Anterior cingulate cortex (tissue), 58 donors: ENCODE measurements at regions not wholly inside any gene's neighbourhood (a gene's known extent, or its start where the extent isn't known, plus 50 kb on each side); places are given as distances from the start of the nearest gene placed in this dataset.
A peak's percentile ranks its signal among the peaks of the same experiment; 100 is the strongest.
"Not testable (repeated sequence)": the region's sequence is repeated elsewhere in the genome, so short reads cannot be mapped to it uniquely, and the experiment has no call there.

Source experiments
- DNase-seq, 58 donors: peaks; one replicate each; lab custom pipeline; 2025; lab: John Stamatoyannopoulos, UW

DNA sequence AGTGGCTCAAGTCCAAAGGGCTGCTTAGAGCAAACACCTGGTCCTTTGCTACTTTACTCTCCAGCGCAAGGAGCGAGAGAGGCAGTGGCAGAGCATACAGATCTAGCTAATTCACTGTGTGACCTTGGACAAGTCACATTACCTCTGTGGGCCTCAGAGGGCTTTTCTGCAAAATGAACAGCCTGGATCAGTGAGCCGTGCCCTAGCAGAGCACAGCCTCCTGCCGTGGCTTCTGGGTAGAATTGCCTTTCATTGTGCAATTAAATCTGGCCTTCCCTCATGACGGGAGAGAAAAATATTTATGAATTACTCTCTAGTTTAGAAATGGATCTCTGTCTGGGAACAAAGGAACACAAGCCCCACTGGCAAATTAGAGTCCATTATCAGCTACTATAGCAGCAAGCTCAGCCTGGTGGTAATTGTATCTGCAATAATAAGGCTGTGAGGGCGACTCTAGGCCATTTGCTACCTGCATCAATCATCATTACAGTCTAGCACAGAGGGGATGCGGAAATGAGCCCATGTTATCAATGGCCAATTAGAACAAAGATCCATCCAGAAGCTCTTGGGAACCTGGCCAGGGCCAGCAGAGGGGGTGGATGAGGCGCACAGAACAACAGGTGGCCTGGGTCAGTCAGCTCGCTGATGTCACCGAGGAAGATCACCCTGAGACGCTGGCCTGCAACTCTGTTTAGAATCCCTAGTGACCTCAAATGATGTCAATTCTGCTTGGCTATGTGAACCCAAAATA, 114.2 kb upstream of the LY86 start:
- no peak for DNase-seq

DNA sequence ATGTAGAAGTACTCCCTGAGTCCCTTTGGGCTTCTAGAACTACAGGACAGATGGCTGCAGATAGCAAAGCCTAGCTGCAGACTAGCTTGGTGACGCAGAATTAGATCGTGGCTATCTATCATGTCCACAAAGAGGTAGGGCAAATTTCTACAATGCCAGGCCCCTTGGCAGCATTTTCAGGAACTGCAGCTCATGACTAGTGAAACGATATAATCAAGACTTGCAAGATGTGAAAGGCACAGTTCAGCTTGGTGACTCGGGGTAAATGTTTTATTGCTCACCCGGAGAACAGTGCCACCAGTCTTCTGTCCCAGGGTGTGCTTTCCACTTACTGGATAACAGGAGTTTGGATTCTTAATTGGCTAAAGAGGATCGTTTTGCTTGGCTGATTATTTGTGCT, 108.7 kb upstream of the LY86 start:
- peak in 3 of 58 donors; percentile 3 to 39 (median 7) for DNase-seq

DNA sequence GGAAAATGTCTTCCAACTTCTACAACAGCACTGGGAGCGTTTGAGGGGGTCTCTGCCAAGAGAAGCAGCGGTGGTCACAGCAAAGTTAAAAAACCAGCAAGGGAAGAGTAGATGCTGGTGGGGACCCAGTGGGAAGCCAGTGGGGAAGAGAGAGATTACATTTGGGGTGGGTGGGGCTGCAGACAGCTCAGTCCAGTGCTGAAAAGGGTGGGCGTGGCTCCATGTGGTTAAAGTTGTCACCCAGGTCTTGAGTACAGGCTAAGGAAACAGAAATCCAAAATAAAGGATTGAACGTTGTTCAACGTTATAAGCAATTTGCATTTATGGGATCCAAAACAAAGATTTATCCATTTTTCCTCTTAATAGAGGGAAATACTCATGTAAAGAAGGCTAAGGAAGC, 106.3 kb upstream of the LY86 start:
- no peak for DNase-seq

DNA sequence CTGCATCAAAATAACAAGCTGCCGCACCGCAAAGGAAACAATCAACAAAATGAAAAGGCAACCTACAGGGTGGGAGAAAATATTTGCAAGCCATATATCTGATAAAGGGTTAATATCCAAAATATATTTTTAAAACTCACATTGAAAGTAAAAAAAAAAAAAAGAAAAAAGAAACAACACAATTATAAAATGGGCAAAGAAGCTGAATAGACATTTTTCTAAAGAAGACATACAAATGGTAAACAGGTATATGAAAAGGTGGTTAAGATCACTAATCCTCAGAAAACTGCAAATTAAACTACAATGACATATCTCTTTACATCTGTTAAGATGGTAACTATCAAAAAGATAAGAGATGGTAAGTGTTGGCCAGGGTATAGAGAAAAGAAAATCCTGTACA, 105.4 kb upstream of the LY86 start:
- no peak for DNase-seq

DNA sequence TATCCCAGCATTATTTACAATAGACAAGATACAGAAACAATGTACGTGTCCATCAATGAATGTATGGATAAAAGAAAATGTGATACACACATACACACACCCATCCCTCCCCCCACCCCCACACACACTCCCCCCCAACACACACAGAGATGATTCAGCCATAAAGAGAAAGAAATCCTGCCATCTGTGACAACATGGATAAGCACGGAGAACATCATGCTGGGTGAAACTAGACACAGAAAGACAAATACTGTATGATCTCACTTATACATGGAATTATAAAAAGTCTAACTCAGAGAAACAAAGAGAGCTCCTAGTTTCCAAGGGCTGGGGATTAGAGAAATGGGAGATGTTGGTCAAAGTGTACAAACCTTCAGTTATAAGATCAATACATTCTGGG, 104.8 kb upstream of the LY86 start:
- no peak for DNase-seq

DNA sequence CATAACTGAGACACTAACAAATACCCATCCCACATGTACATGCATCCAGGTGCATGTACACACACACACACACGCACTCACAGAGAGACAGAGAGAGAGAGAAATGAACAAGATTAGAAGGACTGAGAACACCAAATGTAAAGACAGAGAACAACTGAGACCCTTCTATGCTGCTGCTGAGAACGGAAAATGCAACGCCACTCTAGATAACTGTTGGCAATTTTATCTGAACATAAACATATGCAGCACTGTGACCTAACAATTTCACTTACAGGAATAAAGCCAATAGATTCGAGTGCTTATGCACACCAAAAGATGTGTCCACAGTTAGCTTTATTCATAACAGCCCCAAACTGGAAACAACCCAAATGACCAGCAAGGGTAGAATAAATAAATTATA, 103.8 kb upstream of the LY86 start:
- DNase-seq, result no peak

DNA sequence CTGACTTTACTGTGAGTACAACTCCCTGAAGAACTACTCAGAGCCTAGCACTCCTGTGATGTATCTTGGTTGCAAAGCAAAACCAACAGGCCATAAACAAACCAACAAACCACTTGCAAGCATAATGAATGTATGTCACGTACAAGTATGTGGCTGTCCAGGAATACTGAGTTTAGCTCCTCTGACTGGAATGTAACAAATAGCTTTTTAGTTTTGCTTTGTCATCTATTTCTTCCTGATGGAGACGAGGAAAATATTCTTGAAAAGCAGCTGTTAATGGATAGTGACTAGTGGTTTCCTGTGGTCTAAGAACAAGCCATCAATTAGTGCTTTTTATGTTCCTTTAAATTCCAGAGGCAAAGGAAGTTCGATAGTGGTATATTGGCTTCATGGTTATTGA, 101.9 kb upstream of the LY86 start:
- DNase-seq, result no peak

DNA sequence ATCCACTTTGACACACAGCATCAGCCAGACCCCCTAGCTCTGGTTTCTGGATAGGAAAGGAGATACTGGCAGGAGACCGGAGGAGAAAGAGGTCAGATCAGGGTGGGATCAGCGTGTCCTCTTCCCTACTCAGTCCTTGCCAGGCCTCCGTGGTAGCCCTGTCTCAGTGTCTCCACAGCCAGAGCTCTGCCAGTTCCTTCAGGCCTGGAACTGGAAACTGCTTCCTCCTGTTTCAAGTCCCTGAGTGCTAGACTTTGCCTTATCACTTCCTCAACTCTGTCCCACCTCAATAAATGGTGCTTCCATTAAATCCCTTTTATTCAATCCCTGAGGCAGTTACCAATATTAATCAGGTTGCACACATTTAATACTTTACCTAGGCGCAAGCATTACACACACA, 96.8 kb upstream of the LY86 start:
- DNase-seq, result no peak

DNA sequence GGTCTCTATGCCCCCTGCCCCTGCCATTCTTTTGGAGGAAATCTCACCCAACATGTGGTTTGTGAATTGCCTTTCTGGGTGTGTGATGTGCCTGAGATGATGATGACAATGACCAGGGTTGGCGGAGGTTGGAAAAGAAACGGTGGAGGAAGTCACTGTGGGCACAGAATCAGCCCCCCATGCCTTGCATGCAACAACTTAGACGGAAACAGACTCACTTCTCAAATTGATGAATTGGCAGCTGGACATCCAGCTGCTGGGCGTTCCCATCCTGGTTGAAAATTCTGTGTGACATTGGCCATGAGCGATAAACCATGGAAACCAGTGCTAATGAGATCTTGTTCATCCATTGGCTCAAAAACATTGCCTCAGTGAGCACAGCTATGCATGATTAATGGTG, 95.8 kb upstream of the LY86 start:
- DNase-seq, result no peak

DNA sequence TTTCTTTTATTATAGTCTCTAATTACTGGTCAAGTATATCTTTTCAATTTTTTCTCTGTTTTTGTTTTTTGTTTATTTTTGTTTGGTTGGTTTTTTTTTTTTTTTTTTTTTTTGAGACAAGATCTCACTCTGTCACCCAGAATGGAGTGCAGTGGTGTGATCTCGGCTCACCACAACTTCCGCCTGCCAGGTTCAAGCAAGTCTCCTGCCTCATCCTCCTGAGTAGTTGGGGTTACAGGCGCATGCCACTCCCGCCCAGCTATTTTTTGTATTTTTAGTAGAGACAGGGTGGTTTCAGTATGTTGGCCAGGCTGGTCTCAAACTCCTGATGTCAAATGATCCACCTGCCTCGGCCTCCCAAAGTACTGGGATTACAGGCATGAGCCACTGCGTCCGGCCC, 94.4 kb upstream of the LY86 start:
- not testable (repeated sequence) for DNase-seq

DNA sequence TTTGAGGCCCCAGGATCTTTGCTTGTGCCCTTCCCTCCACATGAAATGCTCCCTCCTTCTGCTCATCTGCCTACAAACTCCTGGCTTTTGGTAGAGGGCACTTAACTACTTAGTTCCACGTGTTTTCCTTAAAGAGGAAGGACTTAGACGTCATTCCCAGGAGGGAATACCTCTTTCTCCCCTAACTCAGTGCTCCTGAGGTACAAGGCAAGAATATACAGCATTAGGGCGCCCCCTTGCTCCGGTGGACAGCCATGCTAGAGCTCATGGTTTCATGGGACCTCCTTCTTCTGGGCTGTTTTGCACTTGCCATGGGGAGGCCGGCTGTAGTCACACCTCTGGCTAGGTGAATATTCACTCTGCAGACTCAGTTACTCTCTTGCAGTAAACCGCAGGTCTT, 93.8 kb upstream of the LY86 start:
- peak in 3 of 58 donors; percentile 3 to 36 (median 8) for DNase-seq

DNA sequence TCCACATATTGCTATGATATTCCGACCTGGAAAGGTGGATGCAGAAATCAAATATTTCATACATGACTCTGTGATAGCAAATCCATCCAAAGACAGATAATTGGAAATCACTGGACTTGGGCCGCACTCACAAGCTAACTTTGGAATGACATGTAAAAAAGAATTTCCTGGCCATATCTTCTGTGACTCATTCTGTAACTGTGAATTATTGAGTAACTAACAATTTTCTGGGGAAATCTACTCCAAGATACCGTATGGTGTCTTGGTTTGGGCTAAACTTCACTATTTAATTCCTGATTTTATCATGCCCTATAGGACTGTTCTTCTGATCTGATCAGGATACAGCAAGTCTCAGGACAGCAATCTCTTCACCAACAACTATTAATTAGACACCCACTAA, 92.7 kb upstream of the LY86 start:
- no peak for DNase-seq

DNA sequence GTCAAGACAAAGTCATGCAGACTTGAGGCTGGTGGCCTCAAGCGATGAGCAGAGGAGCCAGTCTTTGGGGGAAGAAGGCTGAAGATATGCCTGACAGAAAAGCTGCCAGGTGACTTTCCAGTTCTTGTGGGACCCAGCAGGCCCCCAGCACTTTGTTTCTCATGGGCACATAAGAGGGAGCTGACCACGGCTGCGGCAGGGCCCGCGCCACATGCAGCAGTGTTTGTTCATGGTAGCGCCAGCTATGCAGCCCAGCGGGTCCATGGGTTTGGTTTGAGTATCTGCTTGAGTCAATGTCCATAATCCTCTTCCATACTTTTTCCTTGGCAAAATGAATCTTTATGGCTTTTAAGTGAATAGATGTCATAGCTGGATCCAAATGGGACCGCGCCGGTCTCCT, 91.0 kb upstream of the LY86 start:
- DNase-seq, result no peak

DNA sequence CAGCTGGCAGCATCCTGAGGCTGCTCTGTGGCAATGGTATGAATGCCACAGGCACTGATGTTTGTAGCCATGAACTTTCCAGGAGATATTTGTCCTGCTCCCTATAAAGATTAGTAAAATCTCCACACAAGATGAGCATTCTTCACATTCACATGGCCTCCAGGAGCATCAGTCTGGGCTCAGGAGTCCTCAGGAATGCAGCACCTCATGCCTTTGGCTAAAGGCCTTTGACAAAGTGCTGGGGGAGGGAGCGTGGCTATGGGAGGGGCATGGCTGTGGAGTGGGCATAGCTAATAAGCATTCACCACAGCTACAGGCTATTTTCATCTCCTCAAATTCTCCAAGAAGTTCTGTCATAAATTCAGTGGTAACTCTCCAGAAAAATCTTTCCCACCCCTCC, 90.5 kb upstream of the LY86 start:
- DNase-seq, result no peak

DNA sequence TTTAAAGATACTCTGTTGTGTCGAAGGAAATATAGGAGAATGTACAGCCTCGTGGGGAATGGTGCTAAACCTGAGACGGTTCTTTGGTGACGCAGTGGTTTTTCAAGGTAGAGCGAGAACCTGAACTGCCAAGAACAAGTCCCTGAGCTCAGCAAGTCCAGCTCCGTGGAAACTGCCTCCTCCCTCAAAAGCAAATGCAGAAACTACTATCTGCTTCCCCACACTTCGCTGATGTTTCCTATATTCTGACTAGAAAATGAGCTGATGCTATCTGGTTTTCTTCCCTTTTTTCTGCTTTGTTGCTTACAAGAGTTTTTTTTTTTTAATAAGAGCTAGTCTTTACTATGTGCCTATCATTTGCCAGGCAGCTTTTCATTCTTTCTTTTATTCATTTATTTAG, 85.3 kb upstream of the LY86 start:
- no peak for DNase-seq

DNA sequence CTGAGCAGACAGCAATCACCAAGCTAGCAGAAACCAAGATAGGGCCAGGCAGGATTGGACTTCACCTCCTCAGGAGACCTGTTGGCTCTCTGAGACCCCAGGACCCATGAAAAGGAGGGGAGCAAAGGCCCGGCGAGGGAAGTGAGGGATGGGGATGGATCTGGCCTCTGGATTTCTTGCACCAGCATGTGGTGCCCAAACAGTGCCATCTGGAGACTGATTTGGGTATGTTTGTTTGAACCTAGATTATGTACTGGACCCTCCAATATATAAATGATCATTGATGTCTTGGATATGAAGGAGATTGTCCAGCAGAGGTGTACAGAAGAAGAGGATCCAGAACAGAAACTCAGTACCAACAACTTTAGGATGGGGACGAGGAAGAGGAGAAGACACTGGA, 83.4 kb upstream of the LY86 start:
- DNase-seq, result no peak

DNA sequence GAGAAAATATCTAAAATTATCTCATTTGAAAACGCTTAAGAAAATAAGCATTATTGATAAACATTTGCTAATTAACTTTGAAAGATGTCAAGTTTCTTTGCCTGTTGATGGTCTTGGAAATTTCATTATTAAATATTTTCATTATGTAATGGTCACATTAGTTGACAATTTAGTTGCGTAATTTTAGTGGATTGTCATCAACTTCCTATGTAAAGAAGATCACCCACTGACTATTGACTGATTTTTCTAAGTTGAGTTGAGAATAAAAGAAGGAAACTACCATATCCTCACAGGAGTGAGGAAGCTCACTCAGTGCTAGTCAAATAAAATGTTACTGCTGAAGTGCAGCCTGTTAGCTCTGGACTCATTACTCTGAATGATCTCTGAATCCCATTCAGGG, 79.9 kb upstream of the LY86 start:
- DNase-seq, result no peak

DNA sequence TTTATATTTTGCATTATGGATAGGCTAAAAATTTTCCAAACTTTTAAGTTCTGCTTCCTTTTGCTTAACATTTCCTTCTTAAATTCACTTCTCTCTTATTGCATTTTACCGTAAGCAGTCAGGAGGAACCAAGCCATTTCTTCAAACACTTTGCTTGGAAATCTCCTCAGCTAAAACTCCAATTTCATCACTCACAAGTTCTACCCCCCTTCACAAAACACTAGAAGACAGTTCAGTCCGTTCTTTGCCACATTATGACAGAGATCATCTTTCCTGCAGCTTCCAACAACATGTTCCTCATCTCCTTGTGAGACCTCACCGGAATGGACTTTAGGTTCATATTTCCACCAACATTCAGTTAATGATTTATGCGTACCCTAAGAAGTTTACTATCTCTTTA, 79.2 kb upstream of the LY86 start:
- no peak for DNase-seq

DNA sequence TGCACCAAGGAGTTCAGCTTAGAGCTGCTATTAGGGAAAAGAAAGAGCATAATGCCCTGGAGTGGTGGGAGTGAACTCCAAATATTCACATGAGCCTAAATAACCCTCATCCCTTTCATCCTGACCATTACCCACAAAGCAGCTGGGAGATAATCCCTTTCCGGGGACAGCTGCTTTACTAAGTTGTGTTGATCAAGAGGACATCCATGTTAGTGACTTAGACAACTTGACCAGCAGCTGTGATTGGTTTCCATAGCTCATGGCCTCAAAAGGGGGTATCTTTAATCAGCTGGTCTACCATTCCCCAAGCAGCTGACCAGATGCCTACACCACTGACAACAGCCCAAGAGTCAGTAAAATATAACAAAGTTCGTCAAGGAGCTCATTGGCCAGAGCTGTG, 75.8 kb upstream of the LY86 start:
- no peak for DNase-seq

DNA sequence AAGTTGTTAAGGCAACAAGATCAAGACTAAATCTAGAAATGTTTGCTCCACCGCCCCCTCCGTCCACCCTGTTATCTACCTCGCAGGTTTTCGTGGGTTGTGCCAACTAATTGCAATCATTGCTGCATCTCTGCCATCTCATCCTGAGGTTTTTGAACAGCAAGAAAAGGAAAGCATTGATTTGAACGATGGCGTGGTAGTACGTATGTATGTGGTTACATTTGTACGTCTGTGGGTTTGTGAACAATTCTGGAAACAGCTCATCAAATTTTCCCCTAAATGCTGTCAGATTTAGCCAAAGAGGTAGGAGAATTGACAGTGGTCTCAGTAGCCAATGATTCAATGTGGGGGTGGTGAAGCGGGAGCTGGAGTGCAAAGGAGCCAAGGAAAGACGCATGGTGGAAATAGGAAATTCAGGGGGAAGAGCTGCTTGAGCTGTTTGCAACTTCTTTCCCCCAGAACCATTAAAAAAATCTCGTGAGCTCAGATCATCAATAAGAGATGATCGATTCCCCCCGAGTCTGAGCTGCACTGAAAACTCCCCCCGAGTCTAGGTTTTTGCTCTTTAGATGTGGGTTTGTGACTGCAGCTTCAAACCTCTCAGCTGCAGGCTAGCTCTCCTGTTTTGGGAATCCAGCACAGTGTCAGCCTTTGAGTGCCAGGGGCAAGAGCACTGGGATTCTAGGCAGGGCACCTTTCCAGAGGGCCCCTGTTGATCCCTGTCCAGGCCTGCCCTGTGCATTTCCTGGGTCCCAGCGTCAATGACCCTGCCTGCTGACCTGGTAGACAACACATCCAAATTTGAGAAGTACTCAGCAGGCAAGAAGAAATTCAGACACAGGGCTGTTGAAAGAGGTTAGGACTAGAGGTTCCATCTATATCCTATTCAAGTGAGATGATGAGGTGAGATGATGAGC, 72.6 kb upstream of the LY86 start:
- no peak for DNase-seq

DNA sequence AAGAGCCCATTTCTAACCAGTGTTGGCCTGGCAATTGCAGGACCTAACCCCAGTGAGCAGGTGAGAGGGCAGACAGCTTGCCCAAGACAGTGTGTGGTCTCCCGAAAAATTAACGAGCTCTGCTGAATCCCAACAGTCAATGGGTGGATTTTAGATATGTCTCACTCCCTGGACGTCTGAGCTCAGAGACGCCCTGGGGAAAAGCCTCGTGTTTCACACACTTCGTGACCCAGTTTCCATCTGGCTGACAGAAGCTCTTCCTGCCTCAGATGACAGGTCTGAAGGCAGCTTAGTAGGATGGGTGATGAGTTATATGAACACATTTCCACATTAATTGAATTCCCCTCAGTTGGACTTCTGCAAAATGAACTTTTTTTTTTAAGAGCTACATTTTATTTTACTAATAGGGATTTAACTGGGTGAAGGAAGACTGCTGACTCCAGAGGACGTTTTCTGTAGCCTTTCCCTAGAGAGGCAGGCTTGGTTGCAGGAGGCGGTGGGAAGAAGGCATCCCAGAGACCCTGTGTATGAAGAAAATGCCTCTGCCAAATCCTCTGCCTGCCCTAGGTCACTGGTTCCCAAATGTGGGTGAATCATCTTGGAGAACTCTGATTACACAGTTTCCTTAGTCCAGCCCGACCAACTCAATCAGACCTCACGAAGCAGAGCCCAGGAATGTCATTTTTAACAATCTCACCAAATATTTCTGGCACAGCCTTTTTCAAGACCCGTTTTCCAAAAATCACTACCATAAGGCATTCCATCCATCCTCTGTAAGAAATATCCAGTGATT, 71.7 kb upstream of the LY86 start:
- DNase-seq, result peak in 3 of 58 donors; percentile 12 to 23 (median 22)
